MM.1S (cell line): ENCODE measurements at regions not wholly inside any gene's neighbourhood (a gene's known extent, or its start where the extent isn't known, plus 50 kb on each side); places are given as distances from the start of the nearest gene placed in this dataset.

Experiments
- DNase-seq: peaks from one replicate; pipeline ENCODE4 v3.0.0-alpha.2; 2015
- H2AFZ ChIP-seq: fragments of 300-600 bp; sonication (generic); 2 replicates; pipeline ENCODE4 v1.6.0; 2016; ENCODE audit warnings: antibody characterized with exemption, low read length
- H3F3A ChIP-seq: fragments of 300-600 bp; sonication (generic); 2 replicates; pipeline ENCODE4 v1.6.1; 2016; ENCODE audit warnings: mild to moderate bottlenecking, antibody characterized with exemption, low read length, moderate library complexity, mixed read lengths; ENCODE audit not compliant: insufficient read depth
- H3K27ac ChIP-seq: fragments of 300-600 bp; sonication (generic); 2 replicates; pipeline ENCODE4 v1.5.1; 2016; ENCODE audit warnings: mild to moderate bottlenecking, low read length
- H3K27me3 ChIP-seq: fragments of 300-600 bp; sonication (generic); replicated peaks from 2 replicates; pipeline ENCODE4 v1.6.0; 2016; ENCODE audit warnings: low read length; ENCODE audit not compliant: insufficient read depth
- H3K36me3 ChIP-seq: fragments of 300-600 bp; sonication (generic); replicated peaks from 2 replicates; pipeline ENCODE4 v1.6.1; 2016; ENCODE audit warnings: mild to moderate bottlenecking, low read length, mixed read lengths; ENCODE audit not compliant: insufficient read depth
- H3K4me1 ChIP-seq: fragments of 300-600 bp; sonication (generic); 2 replicates; pipeline ENCODE4 v1.6.1; 2016; ENCODE audit warnings: low read length, mixed read lengths
- H3K4me2 ChIP-seq: fragments of 300-600 bp; sonication (generic); 2 replicates; pipeline ENCODE4 v1.6.0; 2016; ENCODE audit warnings: low read depth, low read length
- H3K4me3 ChIP-seq: fragments of 300-600 bp; sonication (generic); 2 replicates; pipeline ENCODE4 v1.5.1; 2016; ENCODE audit warnings: low read length, mixed read lengths
- H3K79me2 ChIP-seq: fragments of 300-600 bp; sonication (generic); 2 replicates; pipeline ENCODE4 v1.6.1; 2016; ENCODE audit warnings: mixed run types, low read length, mixed read lengths
- H3K9ac ChIP-seq: fragments of 300-600 bp; sonication (generic); 2 replicates; pipeline ENCODE4 v1.6.1; 2016; ENCODE audit warnings: low read length, mixed read lengths
- H3K9me2 ChIP-seq: fragments of 300-600 bp; sonication (generic); replicated peaks from 2 replicates; pipeline ENCODE4 v1.6.1; 2016; ENCODE audit warnings: mild to moderate bottlenecking, low read length, mixed read lengths; ENCODE audit not compliant: insufficient read depth
- H3K9me3 ChIP-seq: fragments of 300-600 bp; sonication (generic); replicated peaks from 2 replicates; pipeline ENCODE4 v1.6.1; 2016; ENCODE audit warnings: mild to moderate bottlenecking, low read length, mixed read lengths; ENCODE audit not compliant: insufficient read depth
- H4K20me1 ChIP-seq: fragments of 300-600 bp; sonication (generic); 2 replicates; pipeline ENCODE4 v1.6.1; 2016; ENCODE audit warnings: mild to moderate bottlenecking, low read length, moderate library complexity, mixed read lengths; ENCODE audit not compliant: insufficient read depth
- CTCF ChIP-seq: fragments of 300-600 bp; sonication (generic); IDR thresholded peaks from 2 replicates; pipeline ENCODE4 v1.5.1; 2016; ENCODE audit warnings: antibody characterized with exemption, low read length, mixed read lengths
- EZH2 ChIP-seq: fragments of 300-600 bp; sonication (generic); optimal IDR thresholded peaks from 2 replicates; pipeline ENCODE3; 2017; ENCODE audit warnings: low read depth, mild to moderate bottlenecking, antibody characterized with exemption, low read length, mixed read lengths
- EZH2phosphoT487 ChIP-seq: fragments of 300-600 bp; sonication (generic); IDR thresholded peaks from 2 replicates; pipeline ENCODE4 v1.6.1; 2018; ENCODE audit warnings: antibody characterized with exemption, low read length

GRCh38 chr14:100399052-100399849, 76.1 kb downstream of the SLC25A47 start:
- no peak for DNase-seq
- no peaks in the 10 kb centered on the region for H3K9me2 ChIP-seq
- no peaks in the 10 kb centered on the region for H3K9me3 ChIP-seq
- H3K4me2 ChIP-seq, result no peak overlapping the region
- no peaks in the 10 kb centered on the region for H3K27me3 ChIP-seq
- TF ChIP-seq EZH2, result no peak
- no peak for TF ChIP-seq EZH2phosphoT487
- no peak for TF ChIP-seq CTCF
- no peak overlapping the region for H2AFZ ChIP-seq
- no peaks in the 10 kb centered on the region for H3K4me1 ChIP-seq
- H3K27ac ChIP-seq, result no peak overlapping the region
- H3K79me2 ChIP-seq, result no peaks in the 10 kb centered on the region
- H4K20me1 ChIP-seq, result no peaks in the 10 kb centered on the region
- no peaks in the 10 kb centered on the region for H3K36me3 ChIP-seq
- no peaks in the 10 kb centered on the region for H3F3A ChIP-seq
- H3K9ac ChIP-seq, result no peak overlapping the region
- H3K4me3 ChIP-seq, result no peak overlapping the region

GRCh38 chr14:100400115-100400514, 77.0 kb downstream of the SLC25A47 start:
- TF ChIP-seq EZH2 (no peak), EZH2phosphoT487 (no peak), CTCF (no peak)

GRCh38 chr14:100401031-100401692, 78.0 kb downstream of the SLC25A47 start:
- no peak overlapping the region for H3K27ac ChIP-seq
- H3F3A ChIP-seq, result no peaks in the 10 kb centered on the region
- no peak overlapping the region for H3K4me2 ChIP-seq
- H2AFZ ChIP-seq, result no peak overlapping the region
- DNase-seq, result no peak
- H3K79me2 ChIP-seq, result no peaks in the 10 kb centered on the region
- no peak overlapping the region for H3K4me3 ChIP-seq
- no peaks in the 10 kb centered on the region for H3K4me1 ChIP-seq
- no peaks in the 10 kb centered on the region for H4K20me1 ChIP-seq
- no peaks in the 10 kb centered on the region for H3K9me3 ChIP-seq
- H3K27me3 ChIP-seq, result no peaks in the 10 kb centered on the region
- H3K36me3 ChIP-seq, result no peaks in the 10 kb centered on the region
- no peaks in the 10 kb centered on the region for H3K9me2 ChIP-seq
- no peak overlapping the region for H3K9ac ChIP-seq
- no peak for TF ChIP-seq CTCF
- no peak for TF ChIP-seq EZH2phosphoT487
- TF ChIP-seq EZH2, result no peak

More at GRCh38 chr14:100400115-100400514, 77.0 kb downstream of the SLC25A47 start:
- Histone ChIP-seq H3K4me3 (no peak overlapping the region), H3K9me3 (no peaks in the 10 kb centered on the region), H3K4me2 (no peak overlapping the region), H3F3A (no peaks in the 10 kb centered on the region), H3K9me2 (no peaks in the 10 kb centered on the region), H3K4me1 (no peaks in the 10 kb centered on the region), H3K27ac (no peak overlapping the region), H3K79me2 (no peaks in the 10 kb centered on the region), H3K9ac (no peak overlapping the region), H4K20me1 (no peaks in the 10 kb centered on the region), H3K27me3 (no peaks in the 10 kb centered on the region), H2AFZ (no peak overlapping the region), H3K36me3 (no peaks in the 10 kb centered on the region)
- no peak for DNase-seq
